ENCODE measurements at regions not wholly inside any gene's neighbourhood (a gene's known extent, or its start where the extent isn't known, plus 50 kb on each side); places are given as distances from the start of the nearest gene placed in this dataset.
"Not testable (repeated sequence)": the region's sequence is repeated elsewhere in the genome, so short reads cannot be mapped to it uniquely, and the experiment has no call there.

GRCh38 chr5:109989994-109990722 lies 300.4 kb downstream of the MAN2A1 start:
- DNase-seq (ENCODE audit: low read depth) = no peak

DNA sequence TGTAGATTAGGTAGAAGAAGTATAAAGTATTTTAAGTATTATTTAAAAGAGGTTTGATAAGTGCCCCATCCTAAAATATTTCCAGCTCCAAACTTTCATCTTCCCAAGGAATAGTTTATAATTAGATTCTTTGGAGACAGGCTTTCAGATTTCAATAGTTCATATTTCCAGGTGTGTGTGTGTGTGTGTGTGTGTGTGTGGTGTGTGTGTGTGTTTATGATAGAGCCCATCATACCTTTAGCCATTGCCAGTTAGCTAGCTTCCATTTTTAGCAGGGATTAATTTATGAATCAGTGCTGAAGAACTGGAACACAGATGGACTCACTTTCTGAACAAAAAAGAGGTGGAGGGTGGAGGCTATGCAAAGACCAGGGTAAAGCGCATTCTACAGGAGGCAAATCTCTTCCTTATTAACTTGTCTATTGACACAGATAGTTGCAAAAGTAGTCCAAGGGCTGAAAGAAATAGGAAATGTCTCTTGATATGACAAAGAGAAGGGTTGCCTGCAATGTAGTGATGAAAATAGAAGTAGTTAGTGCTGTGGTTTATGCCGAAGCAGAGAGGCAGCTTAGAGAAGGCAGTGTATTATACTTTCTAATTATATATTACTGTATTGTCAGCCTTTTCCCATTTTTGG lies 301.1 kb downstream of the MAN2A1 start:
- DNase-seq (ENCODE audit: low read depth) = no peak

DNA sequence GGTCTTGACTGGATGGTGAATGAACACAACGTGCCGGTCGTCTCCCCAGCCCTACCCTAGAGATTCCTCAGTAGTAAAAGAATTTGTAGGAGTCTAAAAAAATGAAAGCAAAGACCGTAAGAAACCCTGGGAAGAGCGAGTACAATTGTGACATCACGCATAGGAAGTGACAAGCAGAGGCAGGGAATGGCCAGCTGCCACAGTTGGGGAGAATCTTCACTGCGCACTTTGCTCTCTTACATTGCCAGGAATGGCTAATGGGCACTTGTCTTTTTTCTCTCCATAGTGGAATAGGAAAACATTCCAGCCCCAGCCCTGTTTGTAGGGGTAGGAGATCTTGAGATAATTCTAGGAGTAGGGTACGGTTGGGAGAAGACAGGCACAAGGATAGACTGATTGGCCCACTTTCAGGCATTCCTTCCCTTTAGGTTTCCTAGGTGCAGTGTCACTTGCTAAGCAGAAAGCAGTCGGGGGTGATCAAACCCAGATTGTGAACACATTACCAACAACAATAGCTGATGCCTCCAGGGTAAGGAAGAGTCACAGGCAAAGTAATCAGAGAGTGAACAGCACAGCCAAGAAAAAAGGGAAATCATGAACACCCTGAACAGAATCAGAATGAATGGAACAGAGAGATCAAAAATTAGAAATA lies 302.7 kb downstream of the MAN2A1 start:
- DNase-seq (ENCODE audit: low read depth) = no peak

- no peak for DNase-seq (ENCODE audit: low read depth)
These were observed 304.4 kb downstream of the MAN2A1 start for GRCh38 chr5:109994135-109994534.

- peak; percentile 29 for DNase-seq (ENCODE audit: low read depth)
These were observed 306.5 kb downstream of the MAN2A1 start for GRCh38 chr5:109996246-109996645.

DNA sequence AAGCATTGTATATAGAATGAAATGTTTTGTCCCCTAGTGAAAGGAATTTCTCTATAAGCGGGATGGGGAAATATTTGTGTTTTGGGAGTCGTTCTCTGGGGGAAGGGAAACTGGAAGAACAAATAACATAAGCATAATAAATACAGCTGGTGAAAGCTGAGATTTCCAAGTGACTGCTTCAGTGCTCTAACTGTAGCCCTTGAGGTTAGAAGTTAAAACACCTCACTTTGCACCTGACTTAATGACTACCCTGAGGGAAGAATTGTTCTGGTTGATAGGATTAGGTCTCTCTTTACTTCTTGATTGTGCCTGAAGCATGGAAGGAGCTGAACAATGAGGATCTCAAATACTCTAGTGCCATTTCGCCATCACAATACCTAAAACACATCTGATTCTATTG lies 307.4 kb downstream of the MAN2A1 start:
- no peak for DNase-seq (ENCODE audit: low read depth)

DNA sequence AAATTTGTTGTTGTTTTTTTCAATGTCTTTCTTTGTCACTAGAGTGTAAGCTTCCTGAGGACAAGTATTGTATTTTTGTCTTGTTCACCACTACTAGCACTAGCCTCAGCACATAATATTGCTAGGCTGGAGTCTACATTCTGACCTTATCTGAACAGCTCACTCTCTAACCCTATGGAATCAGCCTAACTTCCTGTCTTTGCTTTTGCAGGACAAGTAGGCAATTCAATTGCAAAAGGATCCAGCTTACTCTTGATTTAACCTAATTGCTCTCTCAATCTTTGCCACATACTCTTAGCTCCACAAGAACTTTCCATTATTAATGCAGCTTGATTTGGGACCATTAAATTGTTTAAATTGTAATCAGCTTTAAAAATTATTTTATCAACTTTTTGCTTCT lies 308.5 kb downstream of the MAN2A1 start:
- no peak for DNase-seq (ENCODE audit: low read depth)

GRCh38 chr5:109998726-109999125 lies 309.0 kb downstream of the MAN2A1 start:
- DNase-seq (ENCODE audit: low read depth) = no peak

DNA sequence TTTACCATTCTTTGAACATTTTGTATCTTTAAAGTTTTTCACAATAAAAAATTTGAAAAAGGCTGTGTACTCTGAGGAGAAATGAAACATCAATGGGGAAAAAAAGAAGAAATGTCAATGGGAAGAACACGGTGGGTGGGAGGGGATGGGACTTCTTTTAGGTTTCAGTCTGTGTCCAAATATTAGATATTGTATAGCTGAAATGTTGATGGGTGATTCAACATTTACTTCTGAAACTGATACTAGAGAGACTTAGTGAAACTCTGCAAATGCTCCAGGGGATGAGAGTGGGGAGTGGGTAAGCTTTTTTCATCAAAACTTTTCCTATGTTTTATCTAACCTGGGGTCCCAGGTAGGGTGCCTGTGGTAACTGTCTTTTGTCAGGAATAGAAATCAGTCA lies 311.9 kb downstream of the MAN2A1 start:
- DNase-seq (ENCODE audit: low read depth) = no peak

GRCh38 chr5:110002652-110003051 lies 312.9 kb downstream of the MAN2A1 start:
- DNase-seq (ENCODE audit: low read depth) = no peak

GRCh38 chr5:110005907-110006562 lies 316.3 kb downstream of the MAN2A1 start:
- DNase-seq (ENCODE audit: low read depth) = not testable (repeated sequence)

DNA sequence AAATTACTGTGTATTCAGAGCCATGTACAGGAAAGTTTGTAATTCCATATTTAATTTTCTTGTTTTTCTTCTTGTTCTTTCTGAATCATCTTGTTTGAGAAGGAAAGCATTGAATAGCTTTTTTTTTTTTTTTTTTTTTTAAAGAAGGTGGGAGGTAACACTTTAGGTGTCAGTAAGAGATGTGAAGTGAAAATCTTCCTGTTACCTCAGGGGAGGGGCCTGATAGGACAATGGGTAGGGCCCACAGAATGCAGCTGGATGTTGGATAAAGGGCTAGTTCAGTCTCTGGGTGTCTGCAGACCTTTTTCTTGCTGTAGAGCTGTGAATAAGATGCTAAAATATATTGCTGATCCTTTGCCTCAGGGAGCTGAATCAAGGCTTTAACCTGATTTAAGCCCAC lies 317.4 kb downstream of the MAN2A1 start:
- DNase-seq (ENCODE audit: low read depth) = no peak

DNA sequence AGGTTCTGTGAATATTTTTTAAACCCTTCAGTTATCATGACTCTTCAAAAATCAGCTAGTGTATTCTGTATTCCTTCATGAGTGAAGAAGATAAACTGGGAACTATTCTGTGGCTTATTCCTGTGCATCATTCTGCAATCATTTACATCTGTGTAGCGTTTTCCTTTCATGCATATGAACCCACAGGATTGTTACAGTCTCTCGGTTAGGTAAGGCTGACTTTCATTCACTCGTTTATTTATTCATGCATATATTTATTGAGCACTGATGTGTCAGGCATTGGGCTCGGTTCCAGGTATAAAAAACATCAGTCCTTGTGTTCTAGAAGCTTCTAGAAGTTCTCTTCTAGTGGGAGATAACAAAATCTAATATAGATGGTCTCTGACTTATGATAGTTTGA lies 318.4 kb downstream of the MAN2A1 start:
- DNase-seq (ENCODE audit: low read depth) = no peak

- DNase-seq (ENCODE audit: low read depth) = no peak
These were observed 322.4 kb downstream of the MAN2A1 start for GRCh38 chr5:110012145-110012544.

GRCh38 chr5:110013017-110013416 lies 323.3 kb downstream of the MAN2A1 start:
- no peak for DNase-seq (ENCODE audit: low read depth)

DNA sequence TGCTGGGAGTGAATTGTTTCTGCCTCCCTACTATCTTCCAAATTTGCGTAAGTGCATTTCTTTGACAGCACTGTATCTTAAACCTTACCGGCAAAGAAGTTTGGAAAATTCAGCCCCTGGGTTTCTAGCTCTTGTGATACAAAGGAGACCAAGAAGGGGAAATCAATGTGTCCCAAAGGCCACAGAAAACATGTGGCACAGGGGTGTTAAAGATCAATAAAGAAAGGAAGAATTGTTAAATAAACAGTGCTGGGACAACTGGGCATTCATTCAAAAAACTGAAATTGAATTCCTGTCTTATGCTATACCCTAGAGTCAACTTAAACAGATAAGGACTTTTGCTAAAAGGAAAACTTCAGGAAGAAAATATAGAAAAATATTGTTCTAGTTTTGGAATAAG lies 328.1 kb downstream of the MAN2A1 start:
- no peak for DNase-seq (ENCODE audit: low read depth)

DNA sequence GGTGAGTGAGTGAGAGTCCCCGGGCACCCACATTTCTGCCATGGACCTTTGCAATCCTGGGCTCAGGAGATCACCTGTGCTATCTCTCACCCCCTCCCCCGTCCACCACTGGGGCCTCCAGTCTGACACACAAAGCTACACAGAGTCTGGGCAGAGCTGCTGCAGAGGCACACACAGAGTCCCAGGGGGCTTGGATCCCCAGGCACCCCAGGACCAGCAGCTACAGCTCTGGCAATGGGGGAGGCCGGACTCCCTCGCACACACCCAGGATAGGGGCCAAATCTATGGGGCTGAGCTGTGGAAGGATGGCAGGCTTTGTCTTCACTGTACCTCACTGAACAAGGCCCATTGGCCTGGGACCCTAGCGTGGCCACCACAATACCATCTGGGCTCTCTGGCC lies 328.8 kb downstream of the MAN2A1 start:
- DNase-seq (ENCODE audit: low read depth) = no peak

DNA sequence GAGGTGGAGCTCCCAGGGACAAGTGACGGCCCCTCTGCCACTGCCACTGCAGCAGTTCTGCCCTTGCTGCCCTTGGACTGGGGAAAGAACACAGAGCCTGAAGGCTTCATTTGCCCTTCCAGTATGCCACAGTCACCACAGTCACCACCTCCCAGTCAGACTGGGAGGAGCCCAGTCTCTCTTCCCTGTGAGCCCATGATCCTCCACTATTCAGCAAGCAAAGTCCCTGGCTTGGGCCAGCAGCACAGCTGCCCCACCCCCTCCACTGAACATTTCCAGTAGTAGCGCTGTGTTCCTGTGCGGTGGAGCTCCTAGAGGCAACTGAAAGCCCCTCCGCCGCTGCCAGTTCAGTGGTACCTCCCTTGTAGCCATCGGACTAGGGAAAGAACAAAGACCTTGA lies 329.4 kb downstream of the MAN2A1 start:
- DNase-seq (ENCODE audit: low read depth) = no peak

DNA sequence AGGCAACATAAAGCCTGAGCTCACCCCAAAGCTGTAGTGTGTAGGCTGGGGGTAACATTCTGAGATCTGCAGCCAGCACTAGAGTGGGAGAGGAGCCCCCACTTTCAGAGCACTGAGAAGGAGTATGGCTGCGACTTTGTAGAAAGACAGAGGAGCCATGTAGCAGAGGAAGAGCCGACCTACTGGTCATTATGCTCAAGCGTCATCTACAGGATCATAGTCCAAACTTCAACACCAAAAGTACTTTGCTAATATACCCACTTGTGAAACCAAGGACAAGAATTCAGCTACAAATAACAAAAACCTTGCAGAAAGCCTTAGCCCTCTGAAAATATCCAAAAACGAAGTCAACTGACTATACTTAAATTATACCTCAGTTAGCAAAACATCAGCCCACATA lies 330.1 kb downstream of the MAN2A1 start:
- no peak for DNase-seq (ENCODE audit: low read depth)

DNA sequence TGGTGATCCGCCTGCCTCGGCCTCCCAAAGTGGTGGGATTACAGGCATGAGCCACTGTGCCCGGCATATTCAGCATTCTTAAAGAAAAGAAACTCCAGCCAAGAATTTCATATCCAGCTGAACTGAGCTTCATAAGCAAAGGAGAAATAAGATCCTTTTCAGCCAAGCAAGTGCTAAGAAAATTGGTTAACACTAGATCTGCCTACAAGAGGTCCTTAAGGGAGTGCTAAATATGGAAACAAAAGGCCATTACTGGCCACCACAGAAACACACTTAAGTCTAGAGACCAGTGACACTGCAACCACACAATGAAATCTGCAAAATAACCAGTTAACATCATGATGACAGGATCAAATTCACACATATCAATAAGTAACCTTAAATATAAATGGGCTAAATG lies 331.5 kb downstream of the MAN2A1 start:
- DNase-seq (ENCODE audit: low read depth) = no peak

GRCh38 chr5:110025160-110025559 lies 335.4 kb downstream of the MAN2A1 start:
- DNase-seq (ENCODE audit: low read depth) = no peak

DNA sequence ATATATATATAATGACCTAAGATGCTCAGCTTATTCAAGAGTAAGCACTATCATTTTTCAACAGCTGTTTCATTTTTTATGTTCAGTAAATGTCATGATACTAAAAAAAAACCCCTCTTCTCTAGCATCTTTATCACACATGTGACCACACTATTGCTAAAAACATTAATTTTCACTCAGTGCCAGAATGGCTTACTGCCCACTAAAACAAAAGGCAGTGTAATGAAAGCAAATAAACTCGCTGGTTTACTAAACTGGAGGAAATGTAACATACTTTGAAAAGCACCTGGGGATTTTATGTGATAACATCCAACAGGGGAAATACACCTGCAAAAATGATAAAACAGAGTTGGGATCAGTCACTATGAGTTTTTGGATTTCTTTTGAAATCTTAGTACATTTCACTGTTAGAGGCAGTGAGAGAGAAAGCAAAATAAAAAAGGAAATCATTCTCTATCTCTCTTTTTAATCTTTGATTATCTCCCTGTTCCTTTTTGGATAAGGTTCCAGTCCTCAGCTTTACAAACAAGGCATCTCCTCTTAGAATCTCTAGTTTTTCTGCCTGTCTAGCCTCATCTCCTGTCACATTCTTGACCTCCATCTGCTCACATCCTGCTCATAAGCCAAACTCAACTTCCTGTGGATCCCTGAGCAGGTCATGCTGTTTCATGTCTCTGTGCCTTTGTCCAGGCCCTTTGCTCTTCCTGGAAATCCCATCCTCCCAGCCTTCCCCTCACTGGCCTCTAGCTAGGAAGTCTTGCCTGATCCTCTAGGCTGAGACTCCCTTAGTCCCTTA lies 338.0 kb downstream of the MAN2A1 start:
- DNase-seq (ENCODE audit: low read depth) = peak; percentile 54
